HG03432 (cell line): ENCODE measurements at regions not wholly inside any gene's neighbourhood (a gene's known extent, or its start where the extent isn't known, plus 50 kb on each side); places are given as distances from the start of the nearest gene placed in this dataset.

ENCODE experiments used
- ATAC-seq: cut with Tn5 transposase; IDR thresholded peaks from one replicate; pipeline ENCODE4 v1.9.1; 2021; ENCODE audit warnings: mild to moderate bottlenecking, moderate library complexity; ENCODE audit not compliant: unreplicated experiment

DNA sequence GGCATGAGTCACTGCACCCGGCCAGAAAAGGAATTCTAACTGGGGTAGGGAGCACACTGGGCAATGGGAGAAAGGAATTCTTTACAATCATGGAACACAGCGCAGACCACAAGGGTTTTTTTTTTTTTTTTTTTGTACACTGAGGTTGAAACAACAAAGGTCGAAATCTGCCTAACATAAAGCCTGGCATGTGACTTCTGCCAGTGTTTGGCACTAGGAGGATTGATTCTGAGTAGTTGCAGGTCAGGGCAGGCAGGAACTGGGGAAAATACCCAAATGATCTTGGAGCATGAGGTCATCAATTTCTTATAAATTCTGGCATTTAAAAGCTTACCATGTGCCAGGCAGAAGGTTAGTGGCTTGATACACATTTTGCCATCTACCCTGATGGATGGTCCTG is 202.0 kb upstream of the SNX19 start:
- ATAC-seq: no peak

- no peak for ATAC-seq
Observed at GRCh38 chr11:131121426-131122333, 205.4 kb upstream of the SNX19 start.

DNA sequence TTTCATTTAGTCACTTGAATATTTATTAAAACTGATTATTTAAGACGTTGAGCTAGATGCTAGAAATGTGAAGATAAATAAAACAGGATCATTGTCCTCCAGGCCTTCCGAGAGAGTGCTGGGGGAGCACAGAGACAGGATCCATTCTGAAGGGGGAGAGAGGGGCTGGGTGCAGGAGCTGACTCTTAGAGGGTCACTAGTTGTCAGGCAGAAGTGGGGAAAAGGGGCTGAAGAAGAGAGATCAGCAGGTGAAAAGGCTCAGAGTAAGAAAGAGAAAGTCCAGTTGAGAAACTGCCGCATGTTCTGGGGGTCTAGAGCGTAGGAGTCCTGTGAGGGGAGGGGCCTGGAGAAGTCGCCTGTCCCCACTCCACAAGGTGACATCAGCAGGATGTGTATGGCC is 206.2 kb upstream of the SNX19 start:
- no peak for ATAC-seq

DNA sequence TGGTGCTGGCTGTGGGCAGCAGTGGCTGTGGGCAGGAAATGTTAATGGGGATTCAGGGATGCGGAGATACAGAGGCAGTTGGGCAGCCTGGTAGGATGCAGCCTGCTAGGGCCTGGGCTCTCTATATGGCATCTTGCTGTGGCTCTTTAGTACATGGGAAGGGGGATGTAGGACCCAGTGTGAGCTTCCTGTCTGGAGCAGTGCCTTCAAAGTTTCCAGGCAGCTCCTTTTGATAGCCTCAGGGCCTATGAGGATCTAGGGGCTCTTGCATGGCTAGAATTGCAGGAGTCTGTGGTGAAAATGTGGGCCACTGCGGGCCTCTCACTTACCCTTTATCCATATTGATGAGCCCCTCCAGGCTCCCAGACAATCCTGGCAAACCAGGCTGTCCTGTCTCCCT is 213.2 kb upstream of the SNX19 start:
- ATAC-seq: no peak

GRCh38 chr11:131135611-131136010 is 219.3 kb upstream of the SNX19 start:
- no peak for ATAC-seq

- no peak for ATAC-seq
Observed at GRCh38 chr11:131136486-131136885, 220.2 kb upstream of the SNX19 start.

- no peak for ATAC-seq
Observed at GRCh38 chr11:131137046-131137445, 220.8 kb upstream of the SNX19 start.

DNA sequence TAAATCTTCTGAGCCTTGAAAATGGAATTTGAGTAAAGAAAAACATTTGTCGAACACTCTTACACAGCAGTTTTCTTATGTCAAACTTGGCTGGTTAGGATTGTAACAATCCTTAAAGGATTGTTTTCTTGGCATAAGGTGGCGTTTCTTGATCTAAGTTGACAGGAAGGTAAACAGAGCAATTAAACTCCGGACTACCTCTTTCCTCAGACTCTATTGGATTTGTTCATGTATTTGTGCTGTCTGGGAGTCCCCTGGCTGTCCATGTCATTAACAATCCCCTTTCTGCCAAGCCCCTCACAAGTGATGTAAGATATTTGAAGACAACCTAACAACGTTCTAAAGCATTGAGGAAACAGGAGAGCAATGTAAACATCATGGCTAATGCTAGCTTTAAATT is 222.5 kb upstream of the SNX19 start:
- no peak for ATAC-seq

DNA sequence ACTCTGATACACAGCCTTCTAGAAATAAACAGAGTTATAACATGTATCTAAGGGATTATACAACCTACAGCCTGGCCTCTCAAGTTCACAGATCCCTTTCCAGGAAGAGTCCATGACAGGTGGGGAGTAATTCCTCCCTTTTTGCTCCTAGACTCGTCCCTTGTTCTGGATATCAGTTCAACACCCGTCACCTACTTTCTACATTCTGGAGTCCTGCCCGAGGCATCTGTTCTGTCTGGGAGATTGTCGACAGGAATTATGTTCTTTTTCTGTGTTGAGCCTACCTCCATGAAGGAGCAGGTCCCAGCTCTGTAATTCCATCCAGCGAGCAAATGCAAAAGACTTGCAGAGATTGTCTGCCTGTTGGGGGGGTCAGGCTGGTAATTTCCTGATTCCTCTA is 224.6 kb upstream of the NTM start:
- no peak for ATAC-seq

GRCh38 chr11:131146827-131147490 is 223.5 kb upstream of the NTM start:
- ATAC-seq: no peak

DNA sequence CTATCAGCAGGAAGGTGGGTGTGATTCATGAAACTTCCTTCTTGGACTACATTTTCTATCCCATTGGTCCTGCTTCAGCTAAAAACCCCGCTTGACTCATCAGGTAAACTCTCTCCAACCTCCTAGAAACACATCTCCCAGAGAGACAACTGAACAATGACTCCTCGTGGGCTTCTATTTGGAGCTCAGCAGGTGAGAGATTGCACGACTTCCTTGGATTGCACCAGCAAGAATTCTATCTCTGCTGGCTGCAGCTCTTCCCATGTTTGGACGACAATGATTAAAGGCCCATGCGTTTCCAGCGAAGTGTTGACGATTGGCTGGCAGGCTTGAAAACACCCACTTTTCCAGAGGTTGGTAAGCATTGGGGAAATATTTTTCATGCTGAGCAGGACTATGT is 216.1 kb upstream of the NTM start:
- no peak for ATAC-seq

DNA sequence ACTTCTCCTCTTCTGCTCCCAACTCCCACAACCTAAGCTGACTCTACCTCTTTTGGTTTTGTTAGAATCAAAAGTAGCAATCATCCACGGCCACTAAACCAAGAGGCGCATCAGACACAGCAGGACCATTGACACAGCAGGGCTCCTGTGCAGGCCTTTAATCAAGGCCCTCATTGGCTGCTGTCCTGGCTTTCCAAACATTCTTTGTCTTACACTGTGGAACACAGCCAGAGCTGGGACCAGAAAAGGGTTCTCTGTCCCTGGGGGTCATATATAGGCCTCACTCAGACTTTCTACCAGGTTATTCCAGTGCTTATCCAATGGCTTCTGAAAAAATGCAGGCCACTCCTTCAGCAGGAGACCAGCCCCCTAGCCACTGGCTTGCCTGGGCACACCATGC is 212.7 kb upstream of the NTM start:
- ATAC-seq: no peak

DNA sequence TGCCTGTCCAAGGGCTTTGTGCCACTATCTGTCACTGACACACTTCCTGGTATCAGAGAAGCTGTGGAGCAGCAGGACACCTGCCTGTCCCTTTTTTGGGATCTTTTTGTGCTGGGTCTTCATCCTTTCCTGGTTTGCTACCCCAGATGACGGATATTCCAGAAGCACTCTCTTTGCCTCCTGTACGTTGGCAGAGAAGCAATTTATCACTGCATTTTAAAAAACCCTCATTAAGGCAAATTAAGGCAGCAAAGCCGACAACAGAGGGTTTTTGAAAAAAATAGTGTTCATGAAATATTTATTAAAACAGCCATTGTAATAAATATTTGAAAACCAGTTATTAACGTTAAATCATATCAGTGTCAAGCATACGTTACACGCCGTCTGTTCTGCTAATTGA is 209.6 kb upstream of the NTM start:
- no peak for ATAC-seq

DNA sequence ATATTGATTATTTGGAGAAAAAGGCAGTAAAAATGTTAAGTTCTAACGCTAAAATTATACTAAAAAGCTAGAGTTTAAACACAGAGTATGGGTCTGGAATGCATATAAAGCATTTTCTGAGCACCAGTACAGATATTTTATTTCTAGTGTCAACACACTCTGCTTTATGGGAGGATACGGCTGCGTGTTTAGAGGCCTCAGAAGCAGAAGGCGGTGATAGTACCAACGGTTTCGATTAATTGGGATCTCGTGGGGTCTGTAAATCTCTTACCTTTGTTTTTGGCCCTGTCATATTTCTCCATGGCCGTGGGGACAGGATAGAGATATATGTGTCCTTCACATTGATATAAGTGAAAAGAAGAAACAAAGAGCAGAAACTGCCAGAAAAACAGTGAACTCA is 206.8 kb upstream of the NTM start:
- no peak for ATAC-seq

DNA sequence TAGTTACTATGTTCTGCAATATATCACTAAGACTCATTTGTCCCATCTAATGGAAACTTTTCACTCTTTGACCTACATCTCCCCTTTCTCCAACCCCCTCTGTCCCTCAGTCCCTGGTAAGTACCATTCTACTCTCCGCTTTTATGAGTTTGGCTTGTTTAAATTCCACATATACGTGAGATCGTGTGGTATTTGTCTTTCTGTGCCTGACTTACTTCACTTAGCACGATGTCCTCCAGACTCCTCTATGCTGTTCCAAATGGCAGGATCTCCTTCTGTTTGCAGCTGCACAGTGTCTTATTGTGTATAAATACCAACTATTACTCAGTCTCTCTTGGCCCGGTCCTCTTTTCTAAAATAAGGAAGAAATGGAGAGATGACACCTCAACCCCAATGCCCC is 205.4 kb upstream of the NTM start:
- ATAC-seq: no peak

GRCh38 chr11:131168839-131169713 is 201.3 kb upstream of the NTM start:
- no peak for ATAC-seq

DNA sequence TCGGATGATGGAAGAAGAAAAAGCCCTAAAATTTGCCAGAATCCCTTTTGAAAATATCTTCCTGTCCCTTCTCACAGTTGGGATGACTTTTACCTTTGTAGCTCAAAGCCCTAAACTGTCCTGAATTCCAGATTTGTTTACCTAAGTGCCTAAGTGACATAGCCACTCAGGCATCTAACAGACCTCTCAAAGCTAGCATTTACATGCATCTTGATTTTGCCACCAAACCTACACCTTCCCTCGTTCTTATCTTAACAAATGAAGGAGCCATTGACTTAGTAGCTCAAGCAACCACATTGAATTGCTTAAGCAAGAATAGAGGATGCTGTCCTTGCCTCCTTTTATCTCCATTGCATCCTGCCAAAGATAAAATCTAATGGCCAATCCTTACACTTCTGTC is 198.4 kb upstream of the NTM start:
- no peak for ATAC-seq

GRCh38 chr11:131178020-131178419 is 192.4 kb upstream of the NTM start:
- no peak for ATAC-seq

GRCh38 chr11:131178596-131178995 is 191.8 kb upstream of the NTM start:
- no peak for ATAC-seq

DNA sequence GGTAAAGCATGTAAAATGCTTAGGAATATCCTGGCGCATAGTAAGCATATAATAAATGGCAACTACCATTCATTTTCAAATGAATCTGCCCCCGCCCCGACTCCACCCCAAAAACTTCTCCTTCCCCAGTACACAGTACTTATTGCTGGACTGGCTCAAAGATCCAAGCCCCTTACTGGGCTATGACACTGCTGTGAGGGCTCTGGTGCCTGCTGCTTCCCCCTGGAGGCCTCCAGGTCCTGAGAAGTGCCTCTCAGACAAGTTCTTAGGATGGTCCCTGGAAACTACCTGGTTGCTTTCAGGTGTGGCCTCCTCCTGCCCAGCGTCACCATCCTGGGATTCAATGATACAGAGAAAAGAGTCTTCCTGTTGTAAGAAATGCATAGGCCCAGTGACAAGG is 190.6 kb upstream of the NTM start:
- no peak for ATAC-seq

GRCh38 chr11:131185915-131186314 is 184.5 kb upstream of the NTM start:
- ATAC-seq: no peak
